ENCODE measurements at regions not wholly inside any gene's neighbourhood (a gene's known extent, or its start where the extent isn't known, plus 50 kb on each side); places are given as distances from the start of the nearest gene placed in this dataset.

GRCh38 chr7:86958380-86958779 is 101.1 kb downstream of the ELAPOR2 start:
- ChIA-PET CTCF (no interaction called here), POLR2A (no interaction called here), RAD21 (ENCODE audit: low non-redundant PET in 1 of 2, low total read pairs in 2 of 2, uncharacterized antibody in 2 of 2, unreplicated experiment in 2 of 2) (no interaction called here)
- Histone ChIP-seq H3K27me3 (ENCODE audit: insufficient read depth, low read length) (no peaks in the 10 kb centered on the region), H2AFZ (ENCODE audit: low read depth, low read length, poor library complexity, severe bottlenecking) (no peak overlapping the region), H3K4me3 (replicated peaks in 1 of 2; ENCODE audit: low read depth in 1 of 2, low read length in 2 of 2) (no peak overlapping the region), H3K9me3 (ENCODE audit: control insufficient read depth in 1 of 2, insufficient read depth in 1 of 2, low read depth in 1 of 2, low read length in 2 of 2) (no peaks in the 10 kb centered on the region), H3K36me3 (ENCODE audit: control insufficient read depth in 1 of 2, insufficient read depth in 2 of 2, low read length in 2 of 2) (no peaks in the 10 kb centered on the region), H4K20me1 (ENCODE audit: insufficient read depth) (no peaks in the 10 kb centered on the region), H3K27ac (ENCODE audit: low read depth, low read length) (no peak overlapping the region), H3K79me2 (ENCODE audit: insufficient read depth, low read length) (0 out of 2 replicates have a peak, but pooled peaks cover 2% of the 10 kb centered on the region), H3K4me1 (ENCODE audit: control insufficient read depth in 1 of 2, insufficient read depth in 2 of 2, low read length in 2 of 2) (no peaks in the 10 kb centered on the region), H3K4me2 (ENCODE audit: low read length) (no peak overlapping the region), H3K9me2 (ENCODE audit: insufficient read depth) (no peaks in the 10 kb centered on the region), H3K9ac (ENCODE audit: low read length) (no peak overlapping the region)
- intact Hi-C loops (cut with micrococcal nuclease), result no loop called here
- TF ChIP-seq ATF3 (IDR thresholded peaks at IDR 0.05) (no peak), ELF1 (IDR thresholded peaks at IDR 0.05; ENCODE audit: borderline replicate concordance, low read depth) (no peak), EZH2phosphoT487 (IDR thresholded peaks at IDR 0.05; ENCODE audit: borderline replicate concordance) (no peak), POLR2AphosphoS5 (IDR thresholded peaks at IDR 0.05; ENCODE audit: low read depth, low read length) (no peak)
- DNase-seq (ENCODE audit: low read depth, low spot score) (no peak), ATAC-seq (no peak)
- no TSS peak for BruUV-seq (replicated peaks)

- ChIA-PET POLR2A (no interaction called here), CTCF (no interaction called here), RAD21 (ENCODE audit: low non-redundant PET in 1 of 2, low total read pairs in 2 of 2, uncharacterized antibody in 2 of 2, unreplicated experiment in 2 of 2) (no interaction called here)
- Histone ChIP-seq H3K4me3 (replicated peaks in 1 of 2; ENCODE audit: low read depth in 1 of 2, low read length in 2 of 2) (no peak overlapping the region), H3K9me3 (ENCODE audit: control insufficient read depth in 1 of 2, insufficient read depth in 1 of 2, low read depth in 1 of 2, low read length in 2 of 2) (no peaks in the 10 kb centered on the region), H3K79me2 (ENCODE audit: insufficient read depth, low read length) (0 out of 2 replicates have a peak, but pooled peaks cover 3% of the 10 kb centered on the region), H3K4me2 (ENCODE audit: low read length) (no peak overlapping the region), H4K20me1 (ENCODE audit: insufficient read depth) (no peaks in the 10 kb centered on the region), H3K36me3 (ENCODE audit: control insufficient read depth in 1 of 2, insufficient read depth in 2 of 2, low read length in 2 of 2) (no peaks in the 10 kb centered on the region), H2AFZ (ENCODE audit: low read depth, low read length, poor library complexity, severe bottlenecking) (no peak overlapping the region), H3K4me1 (ENCODE audit: control insufficient read depth in 1 of 2, insufficient read depth in 2 of 2, low read length in 2 of 2) (no peaks in the 10 kb centered on the region), H3K27me3 (ENCODE audit: insufficient read depth, low read length) (no peaks in the 10 kb centered on the region), H3K9me2 (ENCODE audit: insufficient read depth) (no peaks in the 10 kb centered on the region), H3K27ac (ENCODE audit: low read depth, low read length) (no peak overlapping the region), H3K9ac (ENCODE audit: low read length) (no peak overlapping the region)
- no peak for DNase-seq (ENCODE audit: low read depth, low spot score)
- intact Hi-C loops (cut with micrococcal nuclease), result no loop called here
- ATAC-seq, result no peak
- no peak for TF ChIP-seq SIN3A (IDR thresholded peaks at IDR 0.05; ENCODE audit: low read depth)
- no peak for TF ChIP-seq RAD21 (IDR thresholded peaks at IDR 0.05; ENCODE audit: low read depth)
- no TSS peak for BruUV-seq (replicated peaks)
These were observed 102.9 kb downstream of the ELAPOR2 start for GRCh38 chr7:86956567-86956966.

All from HCT116 (cell line).